Caco-2 (cell line): ENCODE measurements at regions not wholly inside any gene's neighbourhood (a gene's known extent, or its start where the extent isn't known, plus 50 kb on each side); places are given as distances from the start of the nearest gene placed in this dataset.

Source experiments
- BruUV-seq: library from RNA; stranded (reverse); fragments of 400-500 nt; replicated peaks from 2 replicates; lab custom pipeline; 2021; lab: Mats Ljungman, UMichigan
- CTCF ChIA-PET: fragments of 300-600 bp; sonication (Branson Sonifier 250); formaldehyde crosslinking; loops from one replicate; lab custom pipeline; 2022; ENCODE audit warnings: antibody characterized with exemption; lab: Charles Lee
- POLR2A ChIA-PET: fragments of 300-600 bp; sonication (Branson Sonifier 250); formaldehyde crosslinking; loops from one replicate; lab custom pipeline; 2022; ENCODE audit warnings: antibody characterized with exemption; lab: Charles Lee
- DNase-seq, 2 experiments: peaks; one replicate each; pipeline versions ENCODE4 v3.0.0 to v3.0.0-alpha.2; 2020 to 2022
- H3K27me3 ChIP-seq: replicated peaks from 2 replicates; pipeline ENCODE4 v1.6.0; 2011; ENCODE audit warnings: low read length; ENCODE audit not compliant: control insufficient read depth, insufficient read depth
- H3K36me3 ChIP-seq: 2 replicates; pipeline ENCODE4 v1.5.1; 2011; ENCODE audit warnings: low read length; ENCODE audit not compliant: control insufficient read depth, insufficient read depth
- H3K4me1 ChIP-seq: fragments of 250-450 bp; sonication (Bioruptor Pico); 2 replicates; pipeline ENCODE4 v1.5.1; 2020; ENCODE audit warnings: mild to moderate bottlenecking
- H3K4me3 ChIP-seq: 2 replicates; pipeline ENCODE4 v1.5.1; 2011; ENCODE audit warnings: low read depth, mild to moderate bottlenecking, control low read depth, low read length
- H3K9me3 ChIP-seq: fragments of 250-450 bp; sonication (Bioruptor Pico); 2 replicates; pipeline ENCODE4 v1.5.1; 2020; ENCODE audit warnings: mild to moderate bottlenecking, moderate library complexity
- H3K27ac Mint-ChIP-seq: one replicate; pipeline ENCODE4 v1.8.0; 2022; ENCODE audit warnings: mixed read lengths; ENCODE audit not compliant: unreplicated experiment
- H3K27me3 Mint-ChIP-seq: one replicate; pipeline ENCODE4 v1.8.0; 2022; ENCODE audit warnings: mixed read lengths; ENCODE audit not compliant: insufficient read depth, unreplicated experiment
- H3K36me3 Mint-ChIP-seq: one replicate; pipeline ENCODE4 v1.8.0; 2022; ENCODE audit warnings: mild to moderate bottlenecking, mixed read lengths; ENCODE audit not compliant: insufficient read depth, unreplicated experiment
- H3K4me1 Mint-ChIP-seq: one replicate; pipeline ENCODE4 v1.8.0; 2022; ENCODE audit warnings: low read depth, mixed read lengths; ENCODE audit not compliant: unreplicated experiment
- H3K4me3 Mint-ChIP-seq: one replicate; pipeline ENCODE4 v1.8.0; 2022; ENCODE audit warnings: mild to moderate bottlenecking, moderate library complexity, mixed read lengths; ENCODE audit not compliant: unreplicated experiment
- H3K9me3 Mint-ChIP-seq: one replicate; pipeline ENCODE4 v1.8.0; 2022; ENCODE audit warnings: mixed read lengths; ENCODE audit not compliant: unreplicated experiment
- intact Hi-C: fragments of 100-400 bp; cut with micrococcal nuclease; formaldehyde crosslinking; loops from one replicate; pipeline ENCODE4 v1.10.0; 2022; ENCODE audit not compliant: unreplicated experiment
- TF ChIP-seq, protein P1 (sequence below), 2 experiments: fragments of 200-600 bp in 1 of 2; IDR thresholded peaks; 1 replicate in 1 of 2; 2 replicates in 1 of 2; pipeline versions ENCODE4 v1.5.1 to v1.8.0; 2011 to 2022; ENCODE audit warnings: antibody characterized with exemption in 1 of 2, control low read depth in 1 of 2, inconsistent platforms in 1 of 2, low read depth in 1 of 2, low read length in 1 of 2, mild to moderate bottlenecking in 1 of 2, moderate library complexity in 1 of 2; ENCODE audit not compliant: insufficient read depth in 1 of 2, severe bottlenecking in 1 of 2, unreplicated experiment in 1 of 2

DNA sequence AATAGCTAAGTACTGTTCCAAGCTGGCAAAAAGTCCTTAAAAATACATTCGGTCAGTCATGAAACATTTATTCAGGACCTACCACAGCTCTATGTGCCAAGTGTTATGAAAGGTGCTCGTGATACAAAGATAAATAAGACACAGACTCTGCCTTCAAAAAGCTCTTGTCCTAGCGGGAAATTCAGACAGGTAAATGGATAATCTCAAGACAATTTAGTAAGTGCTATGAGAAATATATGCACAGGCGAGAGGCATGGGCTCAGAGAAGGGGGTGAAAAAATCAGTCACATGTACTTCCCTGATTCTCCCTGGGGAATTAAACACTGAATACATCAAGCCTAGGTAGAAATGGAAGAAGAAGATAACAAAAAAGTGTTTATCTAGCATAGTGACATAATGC lies 49.8 kb upstream of the HEY2 start:
- no peak overlapping the region for H3K27ac Mint-ChIP-seq
- H3K4me3 Mint-ChIP-seq = no peak overlapping the region
- CTCF ChIA-PET = no interaction called here
- no peaks in the 10 kb centered on the region for H3K4me1 Mint-ChIP-seq
- Histone ChIP-seq H3K4me3 (no peak overlapping the region), H3K9me3 (no peaks in the 10 kb centered on the region), H3K27me3 (no peaks in the 10 kb centered on the region), H3K4me1 (no peaks in the 10 kb centered on the region), H3K36me3 (no peaks in the 10 kb centered on the region)
- no peak for DNase-seq
- TF ChIP-seq, protein P1, sequence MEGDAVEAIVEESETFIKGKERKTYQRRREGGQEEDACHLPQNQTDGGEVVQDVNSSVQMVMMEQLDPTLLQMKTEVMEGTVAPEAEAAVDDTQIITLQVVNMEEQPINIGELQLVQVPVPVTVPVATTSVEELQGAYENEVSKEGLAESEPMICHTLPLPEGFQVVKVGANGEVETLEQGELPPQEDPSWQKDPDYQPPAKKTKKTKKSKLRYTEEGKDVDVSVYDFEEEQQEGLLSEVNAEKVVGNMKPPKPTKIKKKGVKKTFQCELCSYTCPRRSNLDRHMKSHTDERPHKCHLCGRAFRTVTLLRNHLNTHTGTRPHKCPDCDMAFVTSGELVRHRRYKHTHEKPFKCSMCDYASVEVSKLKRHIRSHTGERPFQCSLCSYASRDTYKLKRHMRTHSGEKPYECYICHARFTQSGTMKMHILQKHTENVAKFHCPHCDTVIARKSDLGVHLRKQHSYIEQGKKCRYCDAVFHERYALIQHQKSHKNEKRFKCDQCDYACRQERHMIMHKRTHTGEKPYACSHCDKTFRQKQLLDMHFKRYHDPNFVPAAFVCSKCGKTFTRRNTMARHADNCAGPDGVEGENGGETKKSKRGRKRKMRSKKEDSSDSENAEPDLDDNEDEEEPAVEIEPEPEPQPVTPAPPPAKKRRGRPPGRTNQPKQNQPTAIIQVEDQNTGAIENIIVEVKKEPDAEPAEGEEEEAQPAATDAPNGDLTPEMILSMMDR (IDR thresholded peaks at IDR 0.05; ENCODE audit: insufficient read depth in 1 of 2, low read depth in 1 of 2, low read length in 1 of 2, severe bottlenecking in 1 of 2, unreplicated experiment in 1 of 2) = no peak
- BruUV-seq = no TSS peak
- peaks cover 16% of the 10 kb centered on the region for H3K27me3 Mint-ChIP-seq
- no peaks in the 10 kb centered on the region for H3K36me3 Mint-ChIP-seq
- H3K9me3 Mint-ChIP-seq = no peaks in the 10 kb centered on the region
- intact Hi-C loops = no loop called here
- POLR2A ChIA-PET = no interaction called here
